ENCODE measurements at regions not wholly inside any gene's neighbourhood (a gene's known extent, or its start where the extent isn't known, plus 50 kb on each side); places are given as distances from the start of the nearest gene placed in this dataset.

DNA sequence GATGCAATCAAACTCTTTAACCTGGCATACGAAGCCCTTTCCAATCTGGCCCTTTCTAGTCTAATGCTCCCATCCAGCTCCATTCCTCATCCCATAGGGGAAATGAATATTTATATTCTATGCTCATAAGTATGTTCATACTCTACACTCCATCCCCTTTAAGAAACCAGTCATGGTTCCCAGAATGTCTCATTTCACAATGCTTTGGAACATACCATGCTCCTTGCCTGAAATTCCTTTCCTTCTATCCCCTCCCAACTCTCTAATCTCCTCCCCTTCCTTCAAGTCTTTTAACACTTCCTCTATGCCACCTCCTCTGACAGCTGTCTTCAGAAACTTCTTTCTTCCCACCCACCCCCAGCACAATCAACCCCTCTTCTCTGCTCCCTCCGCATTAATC is 207.0 kb upstream of the CAND1 start:
- H3K9me3 ChIP-seq (ENCODE audit: control insufficient read depth, low read depth, low read length), result no peaks in the 10 kb centered on the region

More for the DNA sequence above, 207.0 kb upstream of the CAND1 start:
- no peak overlapping the region for H3K4me2 ChIP-seq (ENCODE audit: insufficient read depth, insufficient read length, low read length)
- H4K5ac ChIP-seq (ENCODE audit: insufficient read length, low read depth, low read length), result no peak overlapping the region
- no peak for DNase-seq
- no peak overlapping the region for H2BK12ac ChIP-seq (ENCODE audit: insufficient read length, low read depth, low read length)
- no peak overlapping the region for H3K27ac ChIP-seq (ENCODE audit: insufficient read length, low read depth, low read length)
- H3K79me1 ChIP-seq (ENCODE audit: insufficient read depth, low read depth, low read length, poor library complexity, severe bottlenecking), result peaks cover 2% of the 10 kb centered on the region
- no CpG with 5 or more reads among the region's 2 CpGs for WGBS (ENCODE audit: extremely low coverage, insufficient read length, low lambda C conversion rate)
- no peak overlapping the region for H3T11ph ChIP-seq (ENCODE audit: low read length)
- H3K9ac ChIP-seq (ENCODE audit: extremely low read depth, insufficient read length, low read length), result no peak overlapping the region
- no peaks in the 10 kb centered on the region for H3K4me1 ChIP-seq (ENCODE audit: insufficient read depth, low read length)
- Mint-ChIP-seq H3K4me3 (no peak overlapping the region), H3K27ac (no peak overlapping the region), H3K4me1 (peaks cover 9 to 16% of the 10 kb centered on the region in 2 experiments), H3K36me3 (ENCODE audit: insufficient read depth in 1 of 3, low read depth in 3 of 3) (no peaks in the 10 kb centered on the region), H3K9me3 (no peaks in the 10 kb centered on the region), H3K27me3 (ENCODE audit: low read depth) (peaks cover 2% of the 10 kb centered on the region)
- no peak overlapping the region for H4K8ac ChIP-seq (replicated peaks; ENCODE audit: insufficient read length, low read depth, low read length)
- H2BK5ac ChIP-seq (ENCODE audit: insufficient read length, low read length), result no peak overlapping the region
- H2AFZ ChIP-seq (ENCODE audit: low read length), result no peak overlapping the region
- H3K18ac ChIP-seq (ENCODE audit: insufficient read length, low read depth, low read length), result no peak overlapping the region
- H3K79me2 ChIP-seq (ENCODE audit: insufficient read depth, low read length), result no peaks in the 10 kb centered on the region; the same call in 1 of the 2 replicates
- H3K23me2 ChIP-seq (ENCODE audit: insufficient read length, low read depth, low read length, poor library complexity, severe bottlenecking), result no peaks in the 10 kb centered on the region
- no peak overlapping the region for H3K14ac ChIP-seq (ENCODE audit: insufficient read depth, low read length)
- H2BK20ac ChIP-seq (ENCODE audit: low read depth, low read length, poor library complexity, severe bottlenecking), result no peak overlapping the region
- H2BK15ac ChIP-seq (ENCODE audit: low read depth, low read length), result no peak overlapping the region
- no peak overlapping the region for H3K4ac ChIP-seq (ENCODE audit: low read depth, low read length)
- no peak overlapping the region for H2BK120ac ChIP-seq (ENCODE audit: low read depth, low read length, poor library complexity, severe bottlenecking)
- H3K27me3 ChIP-seq (ENCODE audit: insufficient read depth, low read length), result no peaks in the 10 kb centered on the region
- TF ChIP-seq, protein P1, sequence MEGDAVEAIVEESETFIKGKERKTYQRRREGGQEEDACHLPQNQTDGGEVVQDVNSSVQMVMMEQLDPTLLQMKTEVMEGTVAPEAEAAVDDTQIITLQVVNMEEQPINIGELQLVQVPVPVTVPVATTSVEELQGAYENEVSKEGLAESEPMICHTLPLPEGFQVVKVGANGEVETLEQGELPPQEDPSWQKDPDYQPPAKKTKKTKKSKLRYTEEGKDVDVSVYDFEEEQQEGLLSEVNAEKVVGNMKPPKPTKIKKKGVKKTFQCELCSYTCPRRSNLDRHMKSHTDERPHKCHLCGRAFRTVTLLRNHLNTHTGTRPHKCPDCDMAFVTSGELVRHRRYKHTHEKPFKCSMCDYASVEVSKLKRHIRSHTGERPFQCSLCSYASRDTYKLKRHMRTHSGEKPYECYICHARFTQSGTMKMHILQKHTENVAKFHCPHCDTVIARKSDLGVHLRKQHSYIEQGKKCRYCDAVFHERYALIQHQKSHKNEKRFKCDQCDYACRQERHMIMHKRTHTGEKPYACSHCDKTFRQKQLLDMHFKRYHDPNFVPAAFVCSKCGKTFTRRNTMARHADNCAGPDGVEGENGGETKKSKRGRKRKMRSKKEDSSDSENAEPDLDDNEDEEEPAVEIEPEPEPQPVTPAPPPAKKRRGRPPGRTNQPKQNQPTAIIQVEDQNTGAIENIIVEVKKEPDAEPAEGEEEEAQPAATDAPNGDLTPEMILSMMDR (conservative IDR thresholded peaks at IDR 0.05), result no peak
- no peaks in the 10 kb centered on the region for H4K20me1 ChIP-seq (ENCODE audit: control insufficient read depth, insufficient read depth, insufficient read length)
- H3K56ac ChIP-seq (ENCODE audit: insufficient read length, low read depth, low read length), result no peak overlapping the region
- no peak overlapping the region for H2AK5ac ChIP-seq (ENCODE audit: insufficient read length, low read length)
- H4K91ac ChIP-seq (ENCODE audit: insufficient read length, low read depth, low read length), result no peak overlapping the region
- H3K23ac ChIP-seq (ENCODE audit: insufficient read length, low read depth, low read length), result no peak overlapping the region
